Activated CD4-positive, alpha-beta T cell treated with anti-CD3 and anti-CD28 coated beads for 1 hour (primary cell): ENCODE measurements at regions not wholly inside any gene's neighbourhood (a gene's known extent, or its start where the extent isn't known, plus 50 kb on each side); places are given as distances from the start of the nearest gene placed in this dataset.
A peak's percentile ranks its signal among the peaks of the same experiment; 100 is the strongest.
"Not testable (repeated sequence)": the region's sequence is repeated elsewhere in the genome, so short reads cannot be mapped to it uniquely, and the experiment has no call there.

Source experiments
- DNase-seq: peaks from one replicate; pipeline ENCODE4 v3.0.0-alpha.2; 2020

DNA sequence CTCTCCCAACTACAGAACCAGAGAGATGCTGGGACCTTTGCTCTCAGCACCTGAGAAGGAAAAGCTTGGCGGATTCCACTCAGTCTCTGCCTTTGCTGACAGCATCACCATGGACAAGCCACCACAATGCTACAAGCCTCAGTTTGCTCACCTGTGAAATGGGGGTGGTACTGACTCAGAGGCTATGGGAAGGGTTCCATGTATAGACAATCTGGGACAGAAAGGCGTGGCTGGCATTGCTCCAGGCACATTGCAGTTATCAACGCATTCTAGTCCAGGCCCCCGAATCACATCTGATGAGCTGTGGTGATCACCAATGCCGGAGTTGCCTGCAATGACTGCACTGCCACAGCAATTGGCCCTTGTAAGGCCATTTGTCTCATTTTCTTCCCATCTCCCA lies 72.6 kb downstream of the ISX start:
- no peak for DNase-seq

DNA sequence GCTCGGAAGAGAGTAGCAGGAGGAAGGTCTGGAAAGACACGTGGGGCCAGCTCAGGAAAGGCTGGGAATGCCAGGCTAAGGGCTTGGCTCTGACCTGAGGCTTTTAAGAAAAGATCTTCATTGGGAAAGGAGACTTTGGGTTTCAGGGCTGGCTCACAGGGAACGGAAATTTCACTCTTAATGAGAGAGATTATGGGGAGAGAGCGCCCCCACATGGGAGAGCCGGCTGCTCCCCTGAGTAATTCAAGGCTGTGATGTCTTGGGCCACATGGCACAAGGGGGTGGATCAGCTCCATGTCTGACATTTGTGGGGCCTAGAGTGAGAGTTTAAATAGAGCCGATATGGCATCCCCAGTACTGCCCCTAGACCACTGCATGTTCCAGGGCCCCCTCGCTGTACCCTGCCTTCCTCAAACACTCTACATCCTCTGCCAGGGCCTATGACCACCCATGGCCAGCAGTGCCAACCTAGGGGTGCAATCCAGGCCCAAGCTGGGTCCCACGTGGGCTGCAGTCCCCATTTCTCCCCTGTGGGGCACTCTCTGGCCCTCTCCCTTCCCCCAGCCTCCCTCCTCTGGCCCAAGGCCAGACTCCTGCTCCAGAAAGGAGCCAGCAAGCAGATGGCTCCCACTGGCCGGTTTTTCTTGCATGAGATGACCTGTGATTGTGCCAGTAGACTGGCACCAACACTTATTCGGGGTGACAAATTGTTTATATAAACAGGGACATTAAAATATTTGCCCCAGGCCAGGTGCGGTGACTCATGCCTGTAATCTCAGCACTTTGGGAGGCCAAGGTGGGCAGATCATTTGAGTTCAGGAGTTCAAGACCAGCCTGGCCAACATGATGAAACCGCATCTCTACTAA lies 75.2 kb downstream of the ISX start:
- DNase-seq = no peak

DNA sequence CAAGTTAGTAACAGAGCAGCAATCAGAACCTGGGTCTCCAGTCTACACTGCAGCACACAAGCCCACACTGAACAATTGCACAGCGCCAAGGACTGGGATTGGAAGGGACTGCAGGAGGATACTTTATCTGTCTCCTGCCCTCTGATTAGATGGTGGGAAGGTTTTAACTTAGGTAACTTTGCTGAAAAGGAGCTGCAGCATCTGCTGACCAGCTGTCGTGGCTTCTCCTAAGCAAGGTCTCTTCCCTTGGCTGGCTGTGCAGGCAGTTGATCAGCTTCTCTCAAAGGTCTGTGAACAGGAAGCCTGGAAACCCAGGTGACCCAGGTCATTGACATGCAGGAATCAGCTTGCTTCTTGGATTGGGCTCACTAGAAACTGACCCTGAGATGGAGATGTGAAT lies 82.4 kb downstream of the ISX start:
- DNase-seq = no peak

DNA sequence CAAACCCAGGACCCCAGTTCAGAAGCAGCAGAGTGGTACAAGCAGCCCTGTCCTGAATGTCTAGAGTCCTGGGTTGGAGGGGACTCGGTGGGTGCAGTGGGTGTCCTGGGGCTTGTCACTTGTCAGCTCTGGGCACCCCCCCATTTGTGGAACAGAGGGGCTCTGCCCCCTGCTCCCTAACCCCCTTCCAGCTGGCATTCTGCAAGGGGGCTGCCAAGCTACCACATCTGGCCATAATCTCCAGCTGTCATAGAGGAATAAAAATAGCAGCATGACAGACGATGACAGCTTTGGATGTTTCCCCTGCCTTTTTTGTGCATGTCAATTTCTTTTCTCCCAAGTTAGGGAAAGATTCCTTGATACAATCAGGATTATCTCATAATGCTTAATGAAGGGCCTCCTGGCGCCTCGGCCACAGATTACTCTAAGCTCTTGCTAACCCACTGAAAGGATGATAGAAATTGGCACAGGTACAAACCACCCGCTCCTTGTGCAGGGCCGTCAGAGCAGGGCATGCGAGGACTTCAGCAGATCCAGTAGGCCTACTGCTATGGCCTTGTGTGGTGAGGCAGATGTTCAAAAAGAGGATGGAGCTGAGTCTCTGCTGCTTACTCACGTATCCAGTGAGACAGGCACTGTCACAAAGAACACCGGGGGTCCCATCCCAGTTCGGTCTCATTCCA lies 83.0 kb downstream of the ISX start:
- DNase-seq = no peak

DNA sequence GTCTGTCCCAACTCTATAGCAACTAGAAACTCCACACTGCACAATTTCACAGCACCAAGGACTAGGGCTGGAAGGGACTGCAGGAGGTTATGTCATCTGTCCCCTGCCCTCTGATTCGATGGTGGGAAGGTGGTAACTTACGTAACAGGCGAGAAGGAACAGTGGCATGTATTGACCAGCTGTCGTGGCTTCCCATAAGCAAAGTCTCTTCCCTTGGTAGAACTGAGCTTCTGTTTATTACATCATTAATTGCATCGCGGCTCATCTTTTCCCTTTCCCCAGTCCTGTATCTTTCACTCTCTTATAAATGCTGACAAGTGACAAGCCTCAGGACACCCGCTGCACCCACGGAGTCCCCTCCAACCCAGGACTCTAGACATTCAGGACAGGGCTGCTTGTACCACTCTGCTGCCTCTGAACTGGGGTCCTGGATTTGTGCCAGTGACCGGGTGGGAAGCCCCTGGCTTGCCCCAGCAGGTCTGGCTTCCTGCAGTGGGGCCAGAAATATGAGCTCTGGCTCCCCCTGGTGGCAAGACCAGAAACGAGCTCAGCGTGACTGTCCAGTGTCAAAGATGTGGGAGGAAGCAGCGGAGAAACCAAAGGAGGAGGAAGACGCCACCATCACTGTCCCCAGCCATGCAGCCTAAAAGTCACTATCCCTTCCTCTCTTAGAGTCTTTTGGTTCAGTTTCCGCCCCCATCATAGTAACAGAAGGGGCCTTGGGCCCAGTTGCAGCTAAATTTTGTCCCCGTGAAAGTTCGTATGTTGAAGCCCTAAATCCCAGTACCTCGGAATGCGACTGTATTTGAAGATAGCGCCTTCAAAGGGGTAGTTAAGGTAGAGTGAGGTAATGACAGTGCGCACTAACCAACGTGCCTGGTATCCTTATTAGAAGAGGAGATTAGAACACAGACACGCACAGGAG lies 84.5 kb downstream of the ISX start:
- peak; percentile 24 for DNase-seq

DNA sequence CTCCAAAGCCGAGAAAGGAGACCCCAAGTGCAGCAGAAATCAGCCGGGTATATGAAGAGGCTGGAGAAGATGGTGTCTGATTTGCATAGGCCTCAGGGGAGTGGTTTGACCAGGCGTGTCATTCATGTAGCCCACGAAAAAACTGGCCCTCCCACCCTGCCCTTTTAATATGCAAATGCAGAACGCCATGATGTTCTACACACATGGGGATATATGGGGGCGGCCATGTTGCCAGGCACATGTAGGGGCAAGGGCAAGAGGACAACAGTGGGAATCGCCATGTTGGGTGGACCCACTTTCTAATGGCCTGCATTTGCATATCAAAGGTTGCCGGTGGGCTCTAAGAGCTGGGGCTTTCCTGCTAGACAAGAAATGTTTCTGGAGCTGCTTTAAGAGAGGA lies 86.4 kb downstream of the ISX start:
- DNase-seq = no peak

DNA sequence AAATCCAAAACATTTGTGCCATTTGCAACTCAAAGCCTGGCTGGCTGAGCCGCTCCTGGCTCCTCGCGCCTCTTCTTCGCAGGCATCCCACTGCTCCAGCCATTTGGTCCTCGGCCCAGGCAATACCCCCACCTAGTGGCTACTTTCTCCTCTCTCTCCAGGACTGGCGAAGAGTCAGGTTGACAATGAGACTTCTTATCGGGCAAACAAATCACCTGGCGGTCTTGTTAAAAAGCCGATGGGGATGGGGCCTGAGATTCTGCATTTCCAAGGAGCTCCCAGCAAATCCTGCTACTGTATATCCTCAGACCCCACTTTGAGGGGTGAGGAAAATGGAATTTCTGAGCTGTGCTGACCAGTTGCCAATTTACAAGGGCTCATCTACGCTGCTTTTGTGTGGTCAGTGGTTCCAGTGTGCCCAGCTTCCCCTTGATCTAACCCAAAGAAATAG lies 89.0 kb downstream of the ISX start:
- DNase-seq = no peak

DNA sequence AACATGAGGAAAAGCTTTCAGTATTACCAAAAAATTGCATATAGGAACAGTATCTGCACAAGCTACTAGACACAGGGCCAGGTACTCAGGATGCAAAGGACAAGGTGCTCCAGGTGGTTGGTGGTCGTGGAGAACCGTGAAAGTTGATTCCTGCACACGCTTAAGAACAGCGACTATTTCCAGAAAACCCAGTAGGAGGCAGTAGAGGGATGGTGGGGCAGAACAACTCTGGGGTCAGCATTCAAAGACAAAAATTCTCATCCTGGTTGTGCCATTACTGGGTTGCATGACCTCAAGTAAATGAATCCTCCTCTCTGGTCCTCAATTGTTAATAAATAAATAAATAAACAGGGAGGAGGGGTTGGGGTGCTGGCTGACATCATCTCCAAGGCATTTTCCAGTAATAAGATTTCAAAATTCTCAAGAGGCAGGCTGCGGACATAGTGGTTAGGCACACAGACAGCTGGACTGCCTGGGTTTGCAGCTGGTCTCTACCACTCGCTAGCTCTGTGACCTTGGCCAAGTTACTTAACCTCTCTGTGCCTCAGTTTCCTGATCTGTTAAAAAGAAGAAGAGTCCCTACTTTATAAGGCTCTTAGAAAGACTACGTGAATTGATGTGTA lies 89.6 kb downstream of the ISX start:
- no peak for DNase-seq

DNA sequence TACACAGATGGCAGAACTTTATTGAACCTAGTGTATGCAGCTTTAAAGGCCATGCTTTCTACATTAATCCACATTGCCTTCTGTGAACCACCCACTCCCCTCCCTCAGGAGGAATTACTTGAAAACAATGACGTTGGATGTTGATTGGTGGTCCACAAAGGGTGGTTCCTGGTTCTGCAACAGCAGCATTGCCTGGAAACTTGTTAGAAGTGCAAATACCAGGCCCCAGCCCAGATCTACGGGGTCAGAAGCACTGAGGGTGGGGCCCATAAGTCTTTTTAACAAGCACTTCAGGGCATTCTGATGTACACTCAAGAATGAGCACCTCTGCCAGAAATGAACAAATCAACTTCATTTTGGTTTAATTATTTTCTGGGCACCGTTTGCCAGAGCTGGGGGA lies 91.0 kb downstream of the ISX start:
- no peak for DNase-seq

DNA sequence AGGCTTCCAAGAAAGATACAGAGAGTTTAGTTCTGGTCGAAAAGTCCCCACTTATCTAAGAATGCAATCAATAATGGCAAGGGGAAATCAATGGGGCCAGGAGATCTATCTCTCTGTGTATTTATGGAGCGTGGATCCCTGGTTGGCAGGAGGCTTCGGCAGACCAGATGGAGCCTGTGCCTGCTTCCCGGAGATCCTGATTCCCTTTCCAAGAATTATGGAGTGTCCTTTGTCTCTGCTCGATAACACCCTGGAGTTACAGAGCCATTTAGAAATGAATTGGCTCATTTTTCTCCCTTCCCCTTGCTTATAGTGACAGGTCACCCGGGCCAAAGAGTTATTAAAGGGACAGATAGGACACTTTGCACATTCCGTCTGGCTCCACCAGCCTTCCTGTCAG lies 92.4 kb downstream of the ISX start:
- DNase-seq = no peak

DNA sequence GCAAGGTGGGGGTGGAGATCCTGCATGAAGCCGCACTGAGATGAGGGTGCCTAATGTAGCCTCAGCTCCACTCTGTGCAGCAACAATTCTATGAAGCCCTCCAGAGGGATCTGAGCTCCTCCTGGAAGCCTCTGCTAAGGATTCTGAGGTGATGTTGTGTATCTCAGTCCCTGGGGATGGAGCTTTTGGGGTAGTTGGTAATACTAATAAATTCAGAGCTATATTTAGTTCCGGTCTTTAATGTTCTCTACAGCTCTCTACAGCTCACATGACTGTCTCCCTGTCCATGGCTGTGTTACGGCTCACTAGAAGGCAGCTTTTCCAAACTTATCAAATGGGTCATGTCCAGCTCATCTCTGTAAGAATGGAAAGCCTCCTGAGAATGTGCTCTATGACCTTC lies 93.4 kb downstream of the ISX start:
- no peak for DNase-seq

DNA sequence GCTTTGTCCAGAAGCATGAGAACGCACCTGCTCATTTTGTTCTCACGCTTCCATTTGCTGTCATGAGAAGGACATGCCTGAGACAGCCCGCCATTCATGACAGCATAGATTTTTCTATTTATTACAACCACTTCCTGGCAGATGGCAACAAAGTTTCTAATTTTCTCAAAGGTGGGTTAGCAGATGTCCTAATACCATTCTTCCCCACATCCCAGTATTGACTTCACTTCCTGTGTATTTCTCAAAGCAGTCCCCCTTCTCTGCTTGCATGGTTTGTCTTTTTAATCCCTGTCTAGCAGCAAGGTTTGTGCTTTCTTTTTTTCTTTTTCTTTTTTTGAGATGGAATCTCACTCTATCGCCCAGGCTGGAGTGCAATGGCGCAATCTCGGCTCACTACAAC lies 94.3 kb downstream of the ISX start:
- no peak for DNase-seq

DNA sequence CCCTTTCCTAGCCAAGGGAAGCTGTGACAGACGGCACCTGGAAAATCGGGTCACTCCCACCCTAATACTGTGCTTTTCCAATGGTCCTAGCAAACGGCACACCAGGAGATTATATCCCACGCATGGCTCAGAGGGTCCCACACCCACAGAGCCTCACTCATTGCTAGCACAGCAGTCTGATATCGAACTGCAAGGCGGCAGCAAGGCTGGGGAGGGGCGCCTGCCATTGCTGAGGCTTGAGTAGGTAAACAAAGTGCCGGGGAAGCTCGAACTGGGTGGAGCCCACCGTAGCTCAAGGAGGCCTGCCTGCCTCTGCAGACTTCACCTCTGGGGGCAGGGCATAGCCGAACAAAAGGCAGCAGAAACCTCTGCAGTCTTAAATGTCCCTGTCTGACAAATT lies 91.4 kb upstream of the HMGXB4 start:
- DNase-seq = not testable (repeated sequence)

DNA sequence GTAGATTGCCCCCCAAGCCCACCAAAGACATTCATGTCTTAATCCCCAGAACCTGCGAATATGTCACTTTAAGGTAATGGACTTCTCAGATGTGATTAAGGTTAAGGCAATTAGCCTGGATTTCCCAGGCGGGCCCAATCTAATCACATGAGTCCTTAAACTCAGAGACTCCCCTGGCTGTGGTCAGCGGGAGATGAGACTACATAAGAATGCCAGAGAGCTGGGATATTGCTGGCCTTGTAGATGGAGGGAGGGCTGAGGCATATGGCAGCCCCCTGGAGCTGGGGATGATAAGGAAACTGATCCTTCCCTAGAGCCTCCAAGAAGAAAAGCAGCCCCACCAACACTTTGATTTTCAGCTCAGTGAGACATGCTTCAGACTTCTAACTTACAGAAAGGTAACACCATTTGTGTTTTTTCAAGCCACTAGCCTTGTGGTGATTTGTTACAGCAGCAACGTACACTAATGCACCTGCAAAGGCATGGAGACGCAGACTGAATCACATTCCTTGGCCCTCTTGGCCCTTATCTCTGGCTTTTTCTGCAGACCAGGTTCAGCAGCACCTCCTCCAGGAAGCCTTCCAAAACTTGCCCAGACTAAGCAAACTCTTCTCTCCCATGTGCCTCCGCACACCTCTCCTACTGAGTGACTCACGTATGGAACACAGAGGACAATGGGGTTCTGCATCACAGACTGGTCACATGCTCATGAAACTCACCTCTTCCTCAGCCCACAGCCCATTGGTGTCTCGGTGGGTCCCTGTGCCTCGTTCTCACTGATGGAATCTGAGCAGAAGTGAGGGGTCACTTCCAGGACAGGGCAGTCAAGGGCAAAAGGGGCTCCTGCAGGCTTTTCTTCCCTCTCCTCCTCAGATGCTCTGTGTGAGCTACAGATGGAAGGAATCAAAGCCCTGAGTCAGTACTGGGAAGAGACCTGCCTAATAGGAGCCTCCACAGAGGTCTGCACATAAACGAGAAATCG lies 86.3 kb upstream of the HMGXB4 start:
- DNase-seq = no peak

DNA sequence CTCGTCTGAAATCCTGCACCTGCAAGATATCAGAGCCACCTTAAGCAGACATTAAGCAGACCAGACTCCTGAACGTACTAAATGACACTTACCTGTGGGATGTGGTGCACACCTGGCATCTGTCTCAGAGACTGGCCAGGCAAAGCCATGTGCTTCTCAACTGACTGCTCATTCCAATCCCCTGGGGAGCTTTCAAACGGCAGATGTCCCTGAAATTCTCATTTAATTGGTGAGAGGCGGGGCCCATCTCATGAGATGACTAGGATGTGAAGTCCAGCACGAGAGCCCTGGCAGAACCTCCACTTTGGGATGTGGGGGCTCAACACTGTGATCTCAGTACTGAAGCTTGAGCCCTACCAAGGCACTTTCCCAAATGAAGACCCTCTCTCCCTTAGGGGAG lies 84.9 kb upstream of the HMGXB4 start:
- no peak for DNase-seq

DNA sequence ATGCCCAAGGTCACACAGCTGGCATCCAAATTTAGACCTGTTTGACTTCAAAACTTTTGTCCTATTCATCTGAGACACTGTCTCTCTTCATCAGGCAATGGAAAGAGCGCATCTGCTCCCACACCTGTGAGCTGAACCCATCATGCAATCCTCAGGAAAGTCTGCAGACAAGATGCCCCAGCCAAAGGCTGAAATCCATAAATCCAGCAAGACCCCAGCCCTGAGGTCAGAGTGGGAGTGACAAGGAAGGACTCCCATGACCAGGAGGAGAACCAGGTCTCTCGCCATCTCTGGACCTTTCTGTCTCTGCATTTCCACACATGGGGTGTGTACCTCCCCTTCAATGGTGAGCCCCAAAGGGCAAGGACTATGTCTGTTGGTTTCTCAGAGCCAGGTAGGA lies 83.6 kb upstream of the HMGXB4 start:
- no peak for DNase-seq

DNA sequence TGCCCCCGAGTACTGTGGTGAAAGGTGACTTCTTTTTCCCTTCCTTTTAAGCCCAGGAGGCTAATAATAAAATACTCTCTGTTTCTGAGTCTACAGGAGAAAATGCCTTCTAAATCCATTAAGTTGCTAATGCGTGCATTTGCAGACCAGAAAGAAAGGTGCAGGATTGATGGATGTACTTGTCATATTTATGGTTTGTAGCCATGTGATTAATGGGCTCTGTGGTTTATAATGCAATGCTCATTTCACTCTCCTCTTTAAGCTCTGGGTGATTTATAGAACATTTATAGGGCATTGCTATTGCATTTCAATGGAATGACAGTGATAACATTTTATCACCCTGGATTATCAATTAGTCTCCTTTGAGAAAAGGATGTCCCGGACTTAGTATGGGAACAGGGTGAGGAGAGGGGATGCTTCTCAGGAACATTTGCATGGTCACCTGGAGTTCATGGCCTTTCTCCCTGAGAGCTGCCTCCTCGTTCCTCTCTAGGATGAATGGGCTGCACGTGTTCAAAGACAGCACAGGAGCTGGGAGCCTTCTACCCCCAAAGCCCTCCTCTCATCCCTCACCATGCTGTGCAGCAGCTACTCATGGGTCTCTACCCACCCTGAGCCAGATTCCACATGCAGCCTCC lies 82.8 kb upstream of the HMGXB4 start:
- no peak for DNase-seq

DNA sequence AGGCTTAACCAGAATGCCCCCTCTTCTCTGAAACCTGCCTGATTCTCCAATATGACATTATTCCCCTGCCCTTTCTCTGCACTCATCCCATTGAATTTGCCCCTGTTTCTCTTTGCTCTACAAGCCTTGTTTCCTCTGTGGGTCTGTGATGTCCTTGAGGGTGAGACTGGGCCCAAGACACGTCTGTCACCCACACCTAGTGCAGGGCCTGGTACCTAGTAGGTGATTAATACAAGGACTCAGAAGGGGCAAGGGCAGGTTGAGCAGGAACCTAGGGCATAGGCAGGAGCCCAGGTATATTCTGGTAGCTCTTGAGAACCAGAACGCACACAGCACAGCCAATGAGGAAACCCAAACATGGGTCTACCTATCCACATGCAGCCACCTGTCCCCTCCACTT lies 81.9 kb upstream of the HMGXB4 start:
- DNase-seq = no peak

DNA sequence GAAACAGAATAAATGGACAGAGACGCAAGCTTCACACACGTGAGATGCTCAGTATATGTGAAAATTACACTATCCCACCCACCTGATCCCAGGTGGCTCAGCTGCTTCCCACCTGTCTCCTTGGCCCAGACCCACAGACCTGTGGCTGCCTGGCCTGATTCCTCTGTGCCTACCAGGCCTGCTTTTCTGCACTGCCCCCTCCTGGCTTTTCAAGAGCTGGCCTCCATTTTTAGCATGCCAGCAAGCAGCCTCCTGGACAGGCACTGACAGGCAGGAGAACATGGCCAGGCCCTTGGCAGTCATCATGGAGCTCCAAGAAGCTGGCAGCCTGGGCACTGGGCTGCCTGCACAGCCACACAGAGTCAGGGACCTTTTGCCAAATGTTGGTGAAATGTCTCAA lies 79.5 kb upstream of the HMGXB4 start:
- DNase-seq = no peak

DNA sequence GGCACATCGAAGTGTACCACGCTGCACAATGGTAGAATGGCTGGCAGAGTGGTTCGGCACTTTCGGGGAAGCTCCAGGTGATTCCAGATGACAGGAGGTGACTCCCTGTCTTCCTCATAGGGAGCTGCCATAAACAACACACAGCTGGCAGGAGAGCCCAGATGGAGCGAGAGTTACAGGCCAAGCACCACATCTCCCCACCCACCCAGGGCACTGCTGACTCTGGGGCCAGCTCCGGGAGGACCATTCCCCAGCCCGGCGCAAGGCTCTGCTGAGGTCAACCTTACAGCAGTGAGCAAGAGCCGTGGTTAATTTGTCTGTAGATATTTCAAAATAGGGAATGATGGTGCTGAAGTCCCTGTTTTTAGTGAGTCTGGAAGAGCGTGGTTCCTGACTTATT lies 78.8 kb upstream of the HMGXB4 start:
- no peak for DNase-seq

DNA sequence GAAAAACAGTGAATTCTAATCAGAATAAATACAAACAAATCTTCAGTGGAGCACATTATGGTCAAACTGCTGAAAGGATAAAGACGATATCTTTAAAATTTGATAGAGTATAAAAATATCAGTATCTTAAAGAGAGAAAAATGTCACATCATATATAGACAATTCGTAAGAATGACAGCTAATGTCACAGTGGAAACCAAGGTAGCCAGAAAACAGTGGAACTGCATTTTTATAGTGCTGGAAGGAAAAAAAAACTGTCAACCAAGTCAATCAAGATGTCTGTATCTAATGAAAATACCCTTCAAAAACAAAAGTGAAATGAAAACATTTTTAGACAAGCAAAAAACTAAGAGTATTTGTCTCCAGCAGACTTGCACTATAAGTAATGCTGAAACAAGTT lies 73.4 kb upstream of the HMGXB4 start:
- DNase-seq = no peak
